Left forelimb (tissue), 1 donor: ENCODE measurements at regions not wholly inside any gene's neighbourhood (a gene's known extent, or its start where the extent isn't known, plus 50 kb on each side); places are given as distances from the start of the nearest gene placed in this dataset.
"Not testable (repeated sequence)": the region's sequence is repeated elsewhere in the genome, so short reads cannot be mapped to it uniquely, and the experiment has no call there.

Experiments
- DNase-seq: peaks from one replicate; pipeline ENCODE4 v3.0.0-alpha.2; 2018; ENCODE audit warnings: low spot score

- no peak for DNase-seq
Observed at GRCh38 chr4:33467291-33467690, 2747.1 kb downstream of the PCDH7 start.

GRCh38 chr4:33470805-33471204 lies 2750.6 kb downstream of the PCDH7 start:
- DNase-seq: no peak

DNA sequence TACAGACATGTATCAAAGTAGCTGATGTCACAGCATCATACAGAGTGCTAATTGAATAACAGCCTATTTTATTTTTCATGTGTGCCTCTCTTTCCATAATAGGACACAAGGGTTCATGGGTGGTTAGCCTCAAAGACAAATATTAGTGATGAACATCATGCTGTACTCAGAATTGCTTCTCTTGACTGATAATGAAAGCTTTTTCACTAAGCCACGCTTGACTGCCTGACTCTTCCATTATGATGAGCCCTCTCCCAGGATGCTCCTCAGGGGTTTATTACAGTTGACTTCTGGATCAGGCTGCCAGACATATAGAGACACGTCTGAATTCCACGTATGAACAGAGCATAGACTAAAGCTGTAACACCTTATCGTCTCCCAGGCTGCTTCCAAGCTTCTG lies 2757.5 kb downstream of the PCDH7 start:
- no peak for DNase-seq

DNA sequence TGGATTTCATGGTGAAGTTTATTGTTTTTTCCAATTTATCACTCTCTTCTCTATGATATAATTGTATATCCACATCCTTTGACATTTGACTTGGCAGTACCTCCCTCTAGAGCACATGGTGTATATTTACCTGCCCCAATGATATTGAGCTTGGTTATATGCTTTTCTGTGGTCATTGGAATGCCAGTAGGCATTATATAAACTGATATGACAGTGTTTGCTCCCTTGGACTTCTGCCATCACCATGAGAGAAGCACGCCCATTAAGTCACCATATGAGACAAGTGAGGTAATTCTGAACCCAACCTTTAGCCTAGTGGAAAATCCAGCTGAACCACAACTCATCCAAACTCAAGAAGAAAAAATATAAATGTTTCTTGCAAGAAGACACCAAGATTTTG lies 2761.5 kb downstream of the ARAP2 start:
- no peak for DNase-seq

DNA sequence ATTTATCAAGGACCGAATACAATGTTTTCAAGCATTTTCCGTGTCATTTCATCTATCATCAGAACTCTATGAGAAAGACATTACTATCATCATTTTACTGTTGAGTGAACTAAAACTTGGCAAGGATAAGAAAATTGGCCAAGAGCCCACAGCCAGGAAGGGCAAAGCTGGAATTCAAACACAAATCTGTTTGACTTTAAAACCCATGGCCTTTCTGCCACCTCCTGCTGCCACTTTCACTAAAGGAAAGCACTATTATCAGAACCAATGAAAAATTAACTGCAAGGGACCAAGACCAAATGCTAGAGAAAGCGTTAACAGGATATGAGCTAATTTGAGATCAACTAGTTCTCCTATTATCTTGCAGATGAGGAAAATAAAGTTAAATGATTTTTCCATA lies 2759.2 kb downstream of the ARAP2 start:
- DNase-seq: no peak

- DNase-seq: no peak
Observed at GRCh38 chr4:33493231-33493630, 2751.1 kb downstream of the ARAP2 start.

- no peak for DNase-seq
Observed at GRCh38 chr4:33494150-33494549, 2750.2 kb downstream of the ARAP2 start.

DNA sequence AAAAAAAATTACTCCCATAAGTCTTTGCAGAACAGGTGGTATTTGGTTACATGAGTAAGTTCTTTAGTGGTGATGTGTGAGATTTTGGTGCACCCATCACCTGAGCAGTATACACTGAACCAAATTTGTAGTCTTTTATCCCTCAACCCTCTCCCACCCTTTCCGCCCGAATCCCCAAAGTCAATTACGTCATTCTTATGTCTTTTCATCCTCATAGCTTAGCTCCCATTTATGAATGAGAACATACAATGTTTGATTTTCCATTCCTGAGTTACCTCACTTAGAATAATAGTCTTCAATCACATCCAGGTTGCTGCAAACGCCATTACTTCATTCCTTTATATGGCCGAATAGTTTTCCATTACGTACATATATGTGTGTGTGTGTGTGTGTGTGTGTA lies 2742.7 kb downstream of the ARAP2 start:
- not testable (repeated sequence) for DNase-seq

DNA sequence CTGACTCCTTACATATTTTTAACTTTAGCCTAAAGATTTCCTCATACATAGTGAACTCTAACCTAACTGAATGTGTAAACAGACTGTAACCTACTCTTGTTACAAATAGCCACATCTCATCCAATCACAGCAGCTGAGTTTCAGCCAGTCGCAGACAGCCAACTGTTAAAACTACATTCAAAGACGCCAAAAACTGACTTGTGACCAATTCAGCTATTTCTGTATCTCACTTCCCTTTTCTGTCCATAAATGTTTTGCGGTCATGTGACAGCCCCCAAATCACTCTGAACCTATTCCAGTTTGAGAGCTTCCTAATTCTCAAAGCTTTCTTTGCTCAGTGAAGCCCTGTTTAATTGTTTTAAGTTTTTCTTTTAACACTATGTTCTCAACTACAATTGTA lies 2731.9 kb downstream of the ARAP2 start:
- no peak for DNase-seq

GRCh38 chr4:33518856-33519255 lies 2725.5 kb downstream of the ARAP2 start:
- DNase-seq: no peak

DNA sequence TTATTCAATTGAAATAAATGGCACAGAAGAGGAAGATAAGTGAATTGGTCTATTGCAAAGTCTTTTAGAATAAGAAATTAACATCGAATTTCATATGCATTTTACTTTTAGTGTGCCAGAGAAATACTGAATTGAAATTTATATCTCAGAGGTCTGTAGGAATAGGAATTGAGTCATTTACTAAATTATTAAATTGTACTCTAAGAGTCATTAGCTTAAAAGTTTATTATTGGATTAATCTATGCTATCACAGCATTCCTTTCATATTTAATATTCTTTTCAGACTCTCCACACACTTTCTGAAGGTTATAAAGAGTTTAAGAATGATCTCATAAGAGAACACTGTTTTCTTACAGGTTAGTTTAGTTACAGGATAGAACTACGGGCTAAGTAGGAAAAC lies 2711.5 kb downstream of the ARAP2 start:
- DNase-seq: no peak

DNA sequence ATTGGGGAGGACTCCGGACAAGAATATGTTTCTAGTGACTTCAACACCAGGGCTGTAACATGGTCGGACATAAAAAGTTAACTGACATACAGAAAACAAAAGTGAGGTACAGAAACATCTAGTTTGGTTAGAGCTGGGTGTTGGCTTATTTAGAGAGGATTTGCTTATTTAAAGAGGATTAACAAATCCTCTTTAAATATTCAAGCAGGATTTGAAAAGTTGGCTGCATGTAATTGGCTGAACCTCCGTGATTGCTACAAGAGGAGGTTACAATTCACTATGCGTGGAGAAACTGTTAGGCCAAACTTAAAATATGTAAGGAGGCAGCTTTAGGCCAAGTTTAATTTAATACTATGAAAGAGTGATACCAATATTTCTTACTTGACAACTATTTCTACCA lies 2707.4 kb downstream of the ARAP2 start:
- DNase-seq: no peak

- no peak for DNase-seq
Observed at GRCh38 chr4:33537527-33537926, 2706.8 kb downstream of the ARAP2 start.

GRCh38 chr4:33543941-33544450 lies 2700.3 kb downstream of the ARAP2 start:
- no peak for DNase-seq

DNA sequence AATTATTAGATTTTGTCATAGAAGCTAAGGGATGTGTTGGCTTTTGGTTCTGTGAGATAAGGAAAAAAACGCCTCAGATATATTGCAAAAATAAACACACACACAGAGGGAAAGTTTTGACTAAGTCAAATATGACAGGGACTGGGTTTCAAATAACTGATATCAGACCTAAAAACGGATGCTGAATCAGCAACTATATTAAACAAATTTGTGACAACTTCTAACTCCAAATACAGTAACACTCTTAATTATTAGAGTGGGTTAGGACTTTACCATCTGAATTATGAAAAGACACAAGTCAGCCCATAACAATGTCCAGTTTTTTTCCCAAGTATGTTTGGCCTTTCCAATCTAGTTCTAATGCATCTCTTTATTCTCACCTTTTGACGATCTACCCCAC lies 2693.1 kb downstream of the ARAP2 start:
- no peak for DNase-seq

DNA sequence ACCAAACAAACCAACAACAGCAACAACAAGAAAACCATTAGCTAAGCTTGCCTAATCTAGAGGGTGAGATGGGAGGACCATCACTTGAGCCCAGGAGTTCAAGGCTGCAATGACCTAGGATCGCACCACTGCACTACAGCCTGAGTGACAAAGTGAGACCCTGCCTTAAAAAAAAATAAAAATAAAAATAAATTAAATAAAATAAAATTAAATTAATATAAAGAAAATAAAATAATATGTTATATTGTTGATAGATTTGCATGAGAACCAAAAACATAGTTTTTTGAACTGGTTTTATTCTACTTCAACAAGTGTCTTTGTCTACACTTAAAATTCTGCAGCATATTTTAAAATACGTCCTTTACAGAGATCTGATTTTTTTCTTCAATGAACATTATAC lies 2683.1 kb downstream of the ARAP2 start:
- DNase-seq: no peak

GRCh38 chr4:33566649-33567048 lies 2677.7 kb downstream of the ARAP2 start:
- no peak for DNase-seq

DNA sequence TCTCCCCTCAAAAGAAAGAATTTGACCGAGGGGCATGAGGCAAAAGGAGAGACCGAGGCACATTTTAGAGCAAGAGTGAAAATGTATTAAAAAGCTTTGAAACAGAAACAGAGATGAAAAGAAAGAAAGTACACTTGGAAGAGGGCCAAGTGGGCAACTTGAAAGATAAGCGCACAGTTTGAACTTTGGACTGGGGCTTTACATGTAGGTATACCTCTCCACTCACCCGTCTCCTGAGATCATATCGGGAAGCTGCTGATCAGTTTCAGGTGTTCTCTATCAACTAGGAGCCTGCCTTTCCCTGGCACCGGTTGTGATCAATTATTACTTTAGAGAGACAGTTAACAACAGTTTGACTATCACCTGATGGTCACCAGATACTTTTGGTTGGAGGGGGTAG lies 2666.5 kb downstream of the ARAP2 start:
- no peak for DNase-seq

DNA sequence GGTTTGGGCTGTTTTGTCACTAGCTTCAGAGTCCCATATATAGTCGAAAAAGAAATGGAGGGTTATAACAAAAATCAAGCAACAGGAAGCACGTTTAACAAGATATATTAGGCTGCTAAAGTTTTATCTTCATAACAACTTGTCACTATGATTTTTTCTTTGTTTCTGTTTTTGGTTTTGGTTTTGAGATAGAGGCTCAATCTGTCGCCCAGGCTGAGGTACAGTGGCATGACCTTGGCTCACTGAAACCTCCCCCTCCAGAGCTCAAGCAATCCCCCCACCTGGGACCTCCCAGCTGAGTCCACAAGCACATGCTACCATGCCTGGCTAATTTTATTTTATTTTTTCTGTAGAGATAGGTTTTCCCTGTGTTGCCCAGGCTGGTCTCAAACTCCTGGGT lies 2664.4 kb downstream of the ARAP2 start:
- no peak for DNase-seq

- no peak for DNase-seq
Observed at GRCh38 chr4:33592701-33593100, 2651.6 kb downstream of the ARAP2 start.

DNA sequence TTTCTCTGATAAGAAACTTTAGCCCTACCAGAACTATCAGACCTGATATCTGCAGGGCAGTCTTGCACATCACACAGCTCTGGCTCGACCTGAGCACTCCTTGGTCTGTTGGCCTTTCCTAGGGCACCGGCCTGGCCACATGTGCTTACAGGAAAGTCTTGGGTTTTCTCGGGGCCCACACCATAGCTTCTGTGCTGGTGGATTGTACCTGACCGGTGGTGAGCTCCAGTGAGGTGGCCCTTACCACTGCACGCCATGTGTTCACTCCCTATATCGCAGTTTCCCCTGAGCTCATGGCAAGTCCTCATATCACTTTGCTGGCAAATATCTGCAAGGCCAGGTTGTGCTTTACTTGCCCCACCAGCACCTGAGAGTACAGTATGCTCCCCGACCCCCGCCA lies 2637.4 kb downstream of the ARAP2 start:
- DNase-seq: no peak

GRCh38 chr4:33616121-33616520 lies 2628.2 kb downstream of the ARAP2 start:
- no peak for DNase-seq

DNA sequence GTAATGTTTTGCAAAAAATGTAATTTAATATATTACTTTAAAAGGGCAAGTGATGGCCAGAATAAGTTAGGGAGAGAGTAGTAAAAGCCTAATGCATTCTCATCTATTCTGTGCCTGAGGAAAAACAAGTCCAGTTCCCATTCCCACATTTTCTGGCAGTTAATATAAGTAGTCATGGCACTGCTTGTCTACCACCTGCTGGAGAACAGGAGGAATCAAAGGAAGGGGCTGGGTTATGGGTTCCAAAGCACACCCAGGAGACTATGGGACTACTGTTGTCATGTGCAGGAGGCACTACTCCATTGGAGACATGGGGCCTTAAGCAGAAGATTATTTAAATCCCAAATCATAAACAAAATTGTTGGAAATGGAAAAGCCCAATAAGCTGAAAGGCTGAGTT lies 2618.6 kb downstream of the ARAP2 start:
- DNase-seq: no peak

- no peak for DNase-seq
Observed at GRCh38 chr4:33626221-33626620, 2618.1 kb downstream of the ARAP2 start.

DNA sequence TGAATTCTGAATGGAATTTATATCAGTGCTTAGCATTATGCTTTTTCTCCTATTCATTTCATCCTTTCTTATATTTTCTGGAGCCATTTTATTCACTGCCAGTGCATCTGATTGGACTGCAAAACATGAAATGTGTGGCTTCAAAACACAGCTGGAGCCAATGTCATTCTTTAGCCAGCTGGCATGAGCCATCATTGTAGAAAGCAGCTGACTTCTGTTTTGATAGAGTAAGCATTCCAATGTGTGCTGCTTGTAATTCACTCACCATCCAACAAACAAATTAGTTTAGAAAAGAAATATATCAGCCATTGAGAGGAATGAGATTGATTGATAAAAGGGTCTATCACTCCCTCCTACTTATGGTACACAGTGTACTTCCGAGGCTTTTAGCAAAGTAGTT lies 2616.0 kb downstream of the ARAP2 start:
- DNase-seq: no peak
